Astrocyte (in vitro differentiated cells and primary cell): ENCODE measurements at regions not wholly inside any gene's neighbourhood (a gene's known extent, or its start where the extent isn't known, plus 50 kb on each side); places are given as distances from the start of the nearest gene placed in this dataset.

Experiments used
- EZH2 ChIP-seq: IDR thresholded peaks from 2 replicates; pipeline ENCODE4 v1.6.1; 2012; ENCODE audit warnings: mild to moderate bottlenecking, low read length, inconsistent platforms; ENCODE audit not compliant: insufficient read depth
- TF ChIP-seq, protein P1 (sequence below): IDR thresholded peaks from 2 replicates; pipeline ENCODE4 v1.5.1; 2011; ENCODE audit warnings: low read depth, mild to moderate bottlenecking, inconsistent platforms, low read length, moderate library complexity; ENCODE audit not compliant: insufficient read depth

DNA sequence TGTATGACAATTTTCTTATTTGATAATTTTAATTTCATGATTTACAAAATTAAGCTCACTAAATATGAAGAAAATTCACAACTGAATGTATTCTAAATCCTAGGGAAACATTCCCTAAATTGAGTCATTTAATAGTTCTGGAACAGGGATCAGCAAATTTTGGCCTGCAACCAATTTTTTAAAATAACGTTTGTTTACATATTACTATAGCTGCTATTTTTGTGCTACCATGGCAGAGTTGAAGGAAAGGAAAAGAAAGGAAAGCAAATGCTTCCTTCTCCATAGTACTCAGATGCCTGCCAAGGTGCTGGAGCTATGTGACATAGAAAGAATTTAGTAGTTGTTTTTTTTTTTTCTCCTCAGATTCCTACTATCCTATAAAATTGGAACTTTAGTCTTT, 1307.7 kb upstream of the LRRTM3 start:
- TF ChIP-seq, protein P1, sequence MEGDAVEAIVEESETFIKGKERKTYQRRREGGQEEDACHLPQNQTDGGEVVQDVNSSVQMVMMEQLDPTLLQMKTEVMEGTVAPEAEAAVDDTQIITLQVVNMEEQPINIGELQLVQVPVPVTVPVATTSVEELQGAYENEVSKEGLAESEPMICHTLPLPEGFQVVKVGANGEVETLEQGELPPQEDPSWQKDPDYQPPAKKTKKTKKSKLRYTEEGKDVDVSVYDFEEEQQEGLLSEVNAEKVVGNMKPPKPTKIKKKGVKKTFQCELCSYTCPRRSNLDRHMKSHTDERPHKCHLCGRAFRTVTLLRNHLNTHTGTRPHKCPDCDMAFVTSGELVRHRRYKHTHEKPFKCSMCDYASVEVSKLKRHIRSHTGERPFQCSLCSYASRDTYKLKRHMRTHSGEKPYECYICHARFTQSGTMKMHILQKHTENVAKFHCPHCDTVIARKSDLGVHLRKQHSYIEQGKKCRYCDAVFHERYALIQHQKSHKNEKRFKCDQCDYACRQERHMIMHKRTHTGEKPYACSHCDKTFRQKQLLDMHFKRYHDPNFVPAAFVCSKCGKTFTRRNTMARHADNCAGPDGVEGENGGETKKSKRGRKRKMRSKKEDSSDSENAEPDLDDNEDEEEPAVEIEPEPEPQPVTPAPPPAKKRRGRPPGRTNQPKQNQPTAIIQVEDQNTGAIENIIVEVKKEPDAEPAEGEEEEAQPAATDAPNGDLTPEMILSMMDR, result no peak
- TF ChIP-seq EZH2, result no peak
